T-helper 1 cell treated with Interleukin-12 subunit alpha and Interleukin-12 subunit beta and Interleukin-4 antibody, amounts not matched to agents 30 μg/mL and 1 μg/mL, for 36 hours (primary cell): ENCODE measurements at regions not wholly inside any gene's neighbourhood (a gene's known extent, or its start where the extent isn't known, plus 50 kb on each side); places are given as distances from the start of the nearest gene placed in this dataset.
"Not testable (repeated sequence)": the region's sequence is repeated elsewhere in the genome, so short reads cannot be mapped to it uniquely, and the experiment has no call there.

Source experiments
- H3K27ac Mint-ChIP-seq: one replicate; pipeline ENCODE4 v1.8.0; 2021; ENCODE audit warnings: mild to moderate bottlenecking, mixed read lengths
- H3K27me3 Mint-ChIP-seq: one replicate; pipeline ENCODE4 v1.8.0; 2021; ENCODE audit warnings: low read depth, mixed read lengths
- H3K36me3 Mint-ChIP-seq: one replicate; pipeline ENCODE4 v1.8.0; 2021; ENCODE audit warnings: low read depth, mixed read lengths
- H3K4me1 Mint-ChIP-seq: one replicate; pipeline ENCODE4 v1.8.0; 2021; ENCODE audit warnings: low read depth, mixed read lengths
- H3K4me3 Mint-ChIP-seq: one replicate; pipeline ENCODE4 v1.8.0; 2021; ENCODE audit warnings: mild to moderate bottlenecking, moderate library complexity, mixed read lengths
- H3K9me3 Mint-ChIP-seq: one replicate; pipeline ENCODE4 v1.8.0; 2021; ENCODE audit warnings: mixed read lengths

DNA sequence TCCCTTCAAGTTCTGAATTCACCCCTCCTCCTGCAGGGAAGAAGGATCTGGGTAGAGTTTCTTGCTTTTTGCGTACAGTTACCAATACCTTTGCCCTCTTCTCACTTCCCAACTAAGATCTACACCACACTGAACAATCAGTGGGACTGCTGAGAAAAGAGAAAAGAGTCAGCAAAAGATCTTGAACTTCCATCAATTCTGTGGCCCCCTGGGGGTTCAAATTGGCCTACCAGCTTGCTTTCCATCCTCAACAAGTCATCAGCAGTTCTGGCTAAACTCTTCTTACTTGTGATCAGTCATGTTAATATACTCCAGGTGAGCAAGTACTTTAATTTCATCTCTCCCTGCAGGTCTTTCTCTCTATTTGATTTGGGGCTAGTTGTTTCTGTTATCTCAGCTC, 739.3 kb upstream of the LRRTM4 start:
- no peaks in the 10 kb centered on the region for H3K4me1 Mint-ChIP-seq
- H3K9me3 Mint-ChIP-seq: peaks cover 20% of the 10 kb centered on the region
- no peak overlapping the region for H3K27ac Mint-ChIP-seq
- no peaks in the 10 kb centered on the region for H3K36me3 Mint-ChIP-seq
- no peaks in the 10 kb centered on the region for H3K27me3 Mint-ChIP-seq
- no peak overlapping the region for H3K4me3 Mint-ChIP-seq

- H3K27ac Mint-ChIP-seq, H3K36me3 Mint-ChIP-seq, H3K4me1 Mint-ChIP-seq, H3K27me3 Mint-ChIP-seq, H3K4me3 Mint-ChIP-seq: not testable (repeated sequence)
- peaks cover 20% of the 10 kb centered on the region for H3K9me3 Mint-ChIP-seq
Measured at GRCh38 chr2:78262089-78262488, 739.9 kb upstream of the LRRTM4 start.

GRCh38 chr2:78262713-78263375, 740.7 kb upstream of the LRRTM4 start:
- H3K9me3 Mint-ChIP-seq: peaks cover 20% of the 10 kb centered on the region
- H3K27ac Mint-ChIP-seq: no peak overlapping the region
- no peaks in the 10 kb centered on the region for H3K36me3 Mint-ChIP-seq
- no peaks in the 10 kb centered on the region for H3K4me1 Mint-ChIP-seq
- no peaks in the 10 kb centered on the region for H3K27me3 Mint-ChIP-seq
- no peak overlapping the region for H3K4me3 Mint-ChIP-seq

- Mint-ChIP-seq H3K27me3 (no peaks in the 10 kb centered on the region), H3K27ac (no peak overlapping the region), H3K4me3 (no peak overlapping the region), H3K9me3 (peaks cover 20% of the 10 kb centered on the region), H3K4me1 (no peaks in the 10 kb centered on the region), H3K36me3 (no peaks in the 10 kb centered on the region)
Measured at GRCh38 chr2:78263571-78263970, 741.4 kb upstream of the LRRTM4 start.

- no peak overlapping the region for H3K4me3 Mint-ChIP-seq
- H3K4me1 Mint-ChIP-seq: no peaks in the 10 kb centered on the region
- H3K9me3 Mint-ChIP-seq: peaks cover 21% of the 10 kb centered on the region
- H3K27me3 Mint-ChIP-seq: no peaks in the 10 kb centered on the region
- no peak overlapping the region for H3K27ac Mint-ChIP-seq
- H3K36me3 Mint-ChIP-seq: no peaks in the 10 kb centered on the region
Measured at GRCh38 chr2:78264130-78264529, 742.0 kb upstream of the LRRTM4 start.

GRCh38 chr2:78281164-78281563, 744.3 kb upstream of the REG3G start:
- no peaks in the 10 kb centered on the region for H3K4me1 Mint-ChIP-seq
- H3K4me3 Mint-ChIP-seq: no peak overlapping the region

DNA sequence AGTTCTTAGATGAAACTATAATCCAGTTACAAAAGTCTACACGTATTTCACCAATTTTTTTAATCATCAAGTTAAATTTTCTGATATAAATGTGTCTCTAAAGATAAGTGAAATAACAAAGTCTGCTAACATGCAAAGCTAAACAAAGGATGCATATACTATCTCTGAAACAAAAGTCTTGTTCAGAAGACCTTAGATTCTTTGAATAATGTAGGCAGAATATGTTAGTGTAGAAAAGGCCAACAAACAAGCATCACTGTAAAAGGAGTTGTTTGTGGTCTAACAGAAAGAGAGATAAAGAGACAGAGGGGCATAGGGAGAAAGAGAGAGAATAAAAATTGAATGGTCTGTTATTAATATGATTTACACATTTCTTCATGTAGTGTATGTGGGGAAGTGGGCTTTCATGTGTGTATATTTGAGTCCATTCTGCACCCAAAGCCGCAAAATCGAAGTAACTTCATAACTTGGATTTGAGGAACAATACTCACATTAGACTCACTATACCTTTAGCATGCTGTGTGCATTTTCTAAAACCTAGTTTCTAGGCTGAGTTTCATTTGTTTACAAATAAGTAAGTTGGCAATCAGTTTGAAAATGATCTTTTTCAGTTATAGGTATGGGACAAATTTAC, 734.8 kb upstream of the REG3G start:
- Mint-ChIP-seq H3K36me3 (no peaks in the 10 kb centered on the region), H3K4me1 (no peaks in the 10 kb centered on the region), H3K4me3 (no peak overlapping the region), H3K27me3 (no peaks in the 10 kb centered on the region), H3K9me3 (peaks cover 3% of the 10 kb centered on the region), H3K27ac (no peak overlapping the region)

More at GRCh38 chr2:78281164-78281563, 744.3 kb upstream of the REG3G start:
- H3K27me3 Mint-ChIP-seq: no peaks in the 10 kb centered on the region
- no peaks in the 10 kb centered on the region for H3K36me3 Mint-ChIP-seq
- no peak overlapping the region for H3K27ac Mint-ChIP-seq
- peaks cover 18% of the 10 kb centered on the region for H3K9me3 Mint-ChIP-seq

DNA sequence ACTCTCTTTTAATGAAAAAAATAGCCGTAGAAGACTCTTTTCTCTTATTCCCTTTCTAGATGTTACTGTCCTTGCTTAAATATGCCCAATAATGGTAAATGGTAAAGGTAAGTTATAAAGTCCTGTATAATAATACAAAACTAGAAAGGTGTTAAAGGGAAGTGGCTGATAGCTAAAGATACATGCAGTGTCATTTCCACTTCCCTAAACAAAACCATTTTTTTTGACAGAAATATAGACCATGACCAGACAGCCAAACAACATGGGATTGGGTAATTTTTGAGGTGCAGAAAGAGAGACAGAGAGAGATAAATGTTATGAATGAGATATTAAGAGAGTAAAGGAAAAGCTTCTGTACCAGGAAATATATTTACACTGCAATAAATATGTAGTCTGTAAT, 731.7 kb upstream of the REG3G start:
- no peaks in the 10 kb centered on the region for H3K36me3 Mint-ChIP-seq
- no peaks in the 10 kb centered on the region for H3K27me3 Mint-ChIP-seq
- H3K9me3 Mint-ChIP-seq: peaks cover 3% of the 10 kb centered on the region
- no peaks in the 10 kb centered on the region for H3K4me1 Mint-ChIP-seq
- no peak overlapping the region for H3K27ac Mint-ChIP-seq
- H3K4me3 Mint-ChIP-seq: no peak overlapping the region

DNA sequence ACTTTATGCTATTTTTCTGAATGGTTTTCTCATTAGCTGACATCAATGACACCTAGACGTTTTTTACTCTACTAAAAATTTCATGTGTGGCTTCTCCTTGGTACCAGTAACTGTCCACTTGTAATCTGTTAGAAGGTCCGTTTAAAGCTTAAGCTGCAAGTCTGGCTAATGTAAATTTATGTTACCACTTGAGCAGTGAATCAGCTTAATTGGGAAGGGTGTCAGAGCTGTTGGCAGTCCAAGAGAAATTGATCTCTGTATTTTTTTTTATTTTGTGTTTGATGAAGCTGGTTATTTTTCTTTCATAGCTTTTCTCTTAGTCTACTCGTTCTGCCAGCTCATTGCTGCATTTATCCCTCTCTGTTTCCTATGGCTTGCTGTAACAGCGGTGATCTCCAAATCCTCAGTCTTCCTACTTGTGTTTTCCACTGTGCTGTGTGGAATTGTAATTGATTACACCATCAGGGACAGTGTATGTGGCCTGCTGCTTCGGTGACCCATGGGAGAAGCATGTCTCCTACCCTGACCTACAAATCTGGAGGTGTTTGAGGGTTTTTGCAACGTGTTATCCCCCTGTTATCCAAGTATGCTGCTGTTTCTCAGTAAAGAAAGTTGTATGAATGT, 724.2 kb upstream of the REG3G start:
- peaks cover 12% of the 10 kb centered on the region for H3K9me3 Mint-ChIP-seq
- no peaks in the 10 kb centered on the region for H3K4me1 Mint-ChIP-seq
- no peaks in the 10 kb centered on the region for H3K27me3 Mint-ChIP-seq
- H3K4me3 Mint-ChIP-seq: no peak overlapping the region
- H3K27ac Mint-ChIP-seq: no peak overlapping the region
- no peaks in the 10 kb centered on the region for H3K36me3 Mint-ChIP-seq

- Mint-ChIP-seq H3K27me3 (no peaks in the 10 kb centered on the region), H3K36me3 (no peaks in the 10 kb centered on the region), H3K4me3 (no peak overlapping the region), H3K27ac (no peak overlapping the region), H3K4me1 (no peaks in the 10 kb centered on the region), H3K9me3 (peaks cover 20% of the 10 kb centered on the region)
Measured at GRCh38 chr2:78304678-78305077, 720.8 kb upstream of the REG3G start.

DNA sequence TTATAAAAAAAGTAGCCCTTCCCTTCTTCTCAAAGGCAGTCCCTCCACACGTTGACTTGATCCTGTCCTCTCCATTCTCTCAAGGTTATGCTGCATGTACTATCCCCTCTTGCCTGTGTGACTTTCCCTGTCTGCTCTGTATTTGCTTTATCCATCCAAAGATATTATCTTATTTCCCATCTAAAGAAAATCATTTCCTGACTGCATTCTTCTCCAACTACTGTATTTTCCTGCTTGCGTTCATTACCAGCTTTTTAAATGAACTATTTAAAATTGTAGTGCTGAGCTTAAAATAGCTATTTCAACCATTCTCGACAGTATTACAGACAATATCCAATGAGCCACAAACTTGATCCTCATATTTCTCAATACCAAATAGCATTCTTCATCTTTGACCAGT, 716.0 kb upstream of the REG3G start:
- Mint-ChIP-seq H3K9me3 (peaks cover 22% of the 10 kb centered on the region), H3K27ac (no peak overlapping the region), H3K36me3 (no peaks in the 10 kb centered on the region), H3K4me3 (no peak overlapping the region), H3K27me3 (no peaks in the 10 kb centered on the region), H3K4me1 (no peaks in the 10 kb centered on the region)

DNA sequence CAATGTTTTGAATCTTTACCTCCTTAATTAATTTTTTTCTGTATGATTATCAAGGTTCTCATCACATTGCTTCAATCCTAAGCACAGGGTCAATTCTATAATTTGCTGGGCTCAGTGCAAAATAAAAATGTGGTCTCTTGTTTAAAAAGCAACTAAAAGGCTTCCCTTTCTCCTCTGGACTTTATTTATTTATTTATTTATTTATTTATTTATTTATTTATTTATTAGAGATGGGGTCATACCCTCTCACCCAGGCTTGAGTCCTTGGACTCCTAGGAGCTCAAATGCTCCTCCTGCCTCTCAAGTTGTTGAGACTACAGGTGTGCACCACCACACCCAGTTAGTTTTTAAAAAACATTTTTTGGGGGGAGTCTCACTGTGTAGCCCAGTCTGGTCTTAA, 710.1 kb upstream of the REG3G start:
- Mint-ChIP-seq H3K9me3 (peaks cover 25% of the 10 kb centered on the region), H3K36me3 (no peaks in the 10 kb centered on the region), H3K27ac (no peak overlapping the region), H3K27me3 (no peaks in the 10 kb centered on the region), H3K4me3 (no peak overlapping the region), H3K4me1 (no peaks in the 10 kb centered on the region)

DNA sequence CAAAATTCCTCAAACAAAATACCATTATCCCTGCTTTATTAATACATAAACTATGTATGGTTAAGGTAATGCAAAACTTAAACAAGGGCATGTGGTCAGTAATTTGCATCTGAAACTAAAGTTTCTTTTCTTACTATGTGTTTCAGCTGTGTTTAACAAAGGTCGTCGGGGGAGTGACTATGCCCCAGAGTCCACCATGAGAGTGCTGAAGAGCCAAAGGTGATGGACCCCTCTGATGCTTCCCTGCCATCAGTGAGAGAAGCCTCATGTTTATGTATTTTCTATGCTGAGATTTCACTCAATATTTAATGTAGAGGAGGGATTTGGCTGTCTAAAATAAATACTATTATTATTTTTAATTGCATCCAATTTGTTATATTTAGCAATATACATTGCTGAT, 707.2 kb upstream of the REG3G start:
- Mint-ChIP-seq H3K27ac (no peak overlapping the region), H3K9me3 (peaks cover 26% of the 10 kb centered on the region), H3K4me1 (no peaks in the 10 kb centered on the region), H3K4me3 (no peak overlapping the region), H3K27me3 (no peaks in the 10 kb centered on the region), H3K36me3 (no peaks in the 10 kb centered on the region)

- Mint-ChIP-seq H3K27me3 (no peaks in the 10 kb centered on the region), H3K4me3 (no peak overlapping the region), H3K27ac (no peak overlapping the region)
Measured at GRCh38 chr2:78330193-78330592, 695.3 kb upstream of the REG3G start.

DNA sequence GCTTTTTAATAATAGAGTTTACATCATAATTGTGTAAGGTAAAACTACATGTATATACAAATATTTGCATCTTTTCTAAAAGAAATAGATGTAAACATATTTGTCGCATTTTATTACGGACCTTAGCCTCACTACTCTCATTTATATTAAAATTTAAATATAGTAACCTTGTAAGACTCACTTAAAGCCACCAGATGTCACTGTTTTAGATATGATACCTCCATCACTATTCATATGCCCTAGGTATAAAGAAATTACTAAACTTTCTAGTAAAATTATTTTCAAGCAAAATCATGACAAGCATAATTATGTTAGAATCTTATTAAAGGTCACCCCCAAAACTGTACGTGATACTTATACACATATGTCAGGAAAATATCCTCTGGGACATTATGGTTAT, 674.3 kb upstream of the REG3G start:
- no peaks in the 10 kb centered on the region for H3K4me1 Mint-ChIP-seq
- H3K27me3 Mint-ChIP-seq: no peaks in the 10 kb centered on the region
- no peaks in the 10 kb centered on the region for H3K36me3 Mint-ChIP-seq
- H3K4me3 Mint-ChIP-seq: no peak overlapping the region
- H3K9me3 Mint-ChIP-seq: peaks cover 9% of the 10 kb centered on the region
- no peak overlapping the region for H3K27ac Mint-ChIP-seq

More at GRCh38 chr2:78330193-78330592, 695.3 kb upstream of the REG3G start:
- Mint-ChIP-seq H3K4me1 (no peaks in the 10 kb centered on the region), H3K36me3 (no peaks in the 10 kb centered on the region), H3K9me3 (peaks cover 4% of the 10 kb centered on the region)
